CD4-positive, alpha-beta T cell treated with Interleukin-17A for 1 hour (primary cell): ENCODE measurements at regions not wholly inside any gene's neighbourhood (a gene's known extent, or its start where the extent isn't known, plus 50 kb on each side); places are given as distances from the start of the nearest gene placed in this dataset.

Experiments
- DNase-seq: peaks from one replicate; pipeline ENCODE4 v3.0.0-alpha.2; 2020

DNA sequence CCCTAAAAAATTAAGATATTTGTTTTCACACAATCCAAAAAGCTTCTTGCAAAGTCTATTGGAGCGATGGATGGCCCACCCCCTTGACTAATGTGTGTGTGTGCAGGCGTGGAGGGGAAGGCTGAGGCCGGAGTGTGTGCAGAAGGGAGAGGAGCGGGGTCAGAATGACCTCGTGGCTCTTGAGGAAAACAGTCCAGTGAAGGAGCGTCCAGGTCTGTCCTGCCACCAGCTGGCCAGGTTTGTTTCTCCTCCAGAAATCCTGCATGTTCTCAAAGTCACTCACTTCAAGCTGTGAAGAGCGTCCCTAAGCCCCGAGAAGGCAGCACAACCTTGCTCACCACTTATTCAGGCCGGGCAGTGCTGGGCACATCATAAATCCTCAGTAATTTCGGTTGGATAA is 69.5 kb upstream of the SSX2IP start:
- DNase-seq: no peak

DNA sequence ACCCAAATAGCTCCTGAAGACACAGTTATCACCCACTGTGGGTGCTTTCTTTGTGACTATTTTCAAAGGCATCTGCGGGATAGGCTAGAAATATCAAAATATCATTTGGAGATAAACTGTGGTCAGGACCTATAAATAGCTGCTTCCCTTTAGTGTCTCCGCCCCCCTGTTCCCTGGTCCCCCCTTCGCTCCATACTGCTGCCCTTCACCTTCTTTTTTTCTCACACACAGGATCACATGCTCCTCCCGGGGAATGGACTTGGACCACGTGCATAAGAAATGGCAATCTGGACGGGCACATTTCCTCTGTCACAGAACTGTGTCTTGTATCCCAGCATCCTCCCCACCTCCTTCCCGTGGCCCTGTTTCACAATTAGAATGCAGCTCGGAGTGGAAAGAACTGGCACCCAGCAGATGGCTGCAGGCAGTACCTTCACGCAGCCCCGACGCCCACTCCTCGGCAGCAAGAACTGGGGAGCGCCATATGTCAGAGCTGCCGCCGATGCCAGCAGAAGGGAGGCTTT is 68.8 kb upstream of the SSX2IP start:
- no peak for DNase-seq

DNA sequence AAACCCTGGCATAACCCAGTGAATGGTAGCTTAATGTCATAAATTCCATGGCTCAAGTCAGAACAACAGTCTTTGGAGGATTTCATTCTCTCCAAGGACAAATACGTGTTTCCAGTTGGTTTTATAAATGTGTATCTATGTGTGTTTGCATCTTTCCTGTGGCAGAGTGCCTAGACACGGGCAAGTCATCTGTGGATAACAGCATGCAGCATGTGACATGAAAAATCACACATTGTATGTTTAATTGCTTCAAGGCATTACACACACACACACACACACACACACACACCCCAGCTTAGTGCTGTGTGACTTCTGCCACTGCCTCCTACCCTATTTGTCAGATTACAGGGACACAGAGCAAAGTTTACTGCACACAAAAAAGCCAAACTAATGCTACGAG is 68.2 kb upstream of the SSX2IP start:
- DNase-seq: no peak

DNA sequence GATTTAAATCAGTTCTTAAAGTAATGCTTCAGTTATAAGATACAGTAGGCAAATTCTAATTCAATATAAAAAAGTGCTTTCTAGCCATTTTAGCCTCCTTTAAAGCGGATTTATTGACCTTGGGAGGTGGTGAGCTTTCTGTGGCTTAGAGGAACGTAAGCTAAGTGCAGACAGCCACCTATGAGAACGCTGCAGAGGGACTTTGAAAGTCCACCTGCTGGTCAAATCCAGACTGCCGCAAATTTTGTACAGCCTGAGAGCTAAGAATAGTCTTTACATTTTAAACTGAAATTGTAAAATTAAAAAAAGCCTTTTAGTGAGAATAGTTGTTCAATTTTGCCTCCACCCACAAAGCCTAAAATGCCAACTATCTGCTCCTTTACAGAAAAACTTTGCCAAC is 67.0 kb upstream of the SSX2IP start:
- DNase-seq: no peak

DNA sequence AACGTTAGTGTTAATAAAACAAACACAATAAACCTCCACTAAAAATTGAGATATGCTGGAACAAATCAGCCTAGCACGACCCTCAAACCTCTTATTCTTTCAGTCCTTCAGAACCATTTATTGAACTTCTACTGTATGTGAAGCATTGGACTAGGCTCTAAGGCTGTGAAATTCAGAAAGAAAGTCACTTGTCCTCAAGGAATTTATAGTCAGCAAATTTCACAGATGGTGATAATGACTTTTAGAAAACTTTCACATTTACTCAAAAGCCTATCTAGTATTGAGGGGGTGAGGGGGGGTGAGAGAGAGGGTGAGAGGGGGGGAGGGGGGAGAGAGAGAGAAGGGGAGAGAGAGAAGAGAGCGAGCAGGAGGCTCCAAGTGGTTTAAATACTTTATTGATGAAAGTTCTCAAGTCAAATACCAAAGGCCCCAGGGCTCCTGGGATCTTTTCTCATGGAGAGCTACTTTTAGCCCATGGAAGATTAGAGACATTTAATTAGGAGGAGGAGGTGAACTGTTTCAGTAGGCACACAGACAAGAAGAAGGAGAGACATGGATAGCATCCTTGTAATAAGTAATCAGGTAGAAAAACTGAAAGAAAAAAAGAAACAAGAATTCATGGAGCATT is 66.3 kb upstream of the SSX2IP start:
- DNase-seq: no peak

DNA sequence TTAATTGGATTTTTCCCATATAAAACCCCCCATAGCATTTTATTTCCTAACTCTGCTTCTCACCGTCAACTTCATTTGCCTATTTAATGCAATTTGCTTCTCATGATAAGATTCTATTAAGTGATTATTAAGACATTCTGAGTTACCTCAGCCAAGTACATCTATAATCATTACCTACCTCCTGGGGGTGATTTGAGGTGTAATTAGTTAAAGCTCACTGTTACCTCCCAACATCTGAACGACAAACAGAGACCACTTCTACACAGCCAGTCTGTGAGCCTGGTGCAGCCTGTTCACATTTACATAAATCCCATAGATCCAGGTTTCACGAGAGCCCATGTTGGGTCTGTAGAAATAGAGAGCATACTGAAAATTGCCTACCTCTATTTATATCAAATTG is 65.7 kb upstream of the SSX2IP start:
- DNase-seq: no peak

DNA sequence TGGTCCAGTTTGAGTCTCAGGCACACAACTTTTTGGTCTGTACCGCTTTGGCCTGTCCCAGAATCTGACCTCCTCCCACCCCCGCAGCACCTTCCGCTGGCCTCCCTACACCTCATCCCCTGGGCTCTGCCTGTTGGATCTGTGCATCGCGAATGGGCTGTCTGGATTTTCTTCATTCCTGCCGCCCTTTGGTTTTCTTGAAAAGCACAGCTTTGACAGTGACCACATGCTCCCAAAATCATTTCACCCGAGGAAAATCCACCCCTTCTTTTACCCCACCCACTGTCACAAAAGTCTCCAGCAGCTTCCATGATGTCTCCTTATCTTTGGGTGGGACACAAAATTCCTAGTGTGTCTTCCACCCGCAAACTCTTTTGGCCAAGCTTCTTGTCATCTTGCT is 65.0 kb upstream of the SSX2IP start:
- no peak for DNase-seq

DNA sequence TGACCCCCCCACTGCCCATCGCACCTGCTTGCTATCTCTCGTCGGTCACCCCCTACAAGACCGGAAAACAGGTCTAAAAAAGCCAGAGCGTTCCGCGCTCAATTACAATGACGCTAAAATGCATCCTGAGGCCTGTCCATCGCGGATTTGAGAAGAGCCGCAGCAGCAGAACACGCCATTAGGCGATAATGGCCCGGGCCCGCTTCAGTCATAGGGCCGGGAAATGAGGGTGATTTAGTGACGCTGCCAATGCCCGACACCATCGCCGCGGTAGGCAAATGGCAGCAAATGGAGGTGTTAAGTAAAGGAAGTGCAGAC is 64.1 kb upstream of the SSX2IP start:
- DNase-seq: no peak

DNA sequence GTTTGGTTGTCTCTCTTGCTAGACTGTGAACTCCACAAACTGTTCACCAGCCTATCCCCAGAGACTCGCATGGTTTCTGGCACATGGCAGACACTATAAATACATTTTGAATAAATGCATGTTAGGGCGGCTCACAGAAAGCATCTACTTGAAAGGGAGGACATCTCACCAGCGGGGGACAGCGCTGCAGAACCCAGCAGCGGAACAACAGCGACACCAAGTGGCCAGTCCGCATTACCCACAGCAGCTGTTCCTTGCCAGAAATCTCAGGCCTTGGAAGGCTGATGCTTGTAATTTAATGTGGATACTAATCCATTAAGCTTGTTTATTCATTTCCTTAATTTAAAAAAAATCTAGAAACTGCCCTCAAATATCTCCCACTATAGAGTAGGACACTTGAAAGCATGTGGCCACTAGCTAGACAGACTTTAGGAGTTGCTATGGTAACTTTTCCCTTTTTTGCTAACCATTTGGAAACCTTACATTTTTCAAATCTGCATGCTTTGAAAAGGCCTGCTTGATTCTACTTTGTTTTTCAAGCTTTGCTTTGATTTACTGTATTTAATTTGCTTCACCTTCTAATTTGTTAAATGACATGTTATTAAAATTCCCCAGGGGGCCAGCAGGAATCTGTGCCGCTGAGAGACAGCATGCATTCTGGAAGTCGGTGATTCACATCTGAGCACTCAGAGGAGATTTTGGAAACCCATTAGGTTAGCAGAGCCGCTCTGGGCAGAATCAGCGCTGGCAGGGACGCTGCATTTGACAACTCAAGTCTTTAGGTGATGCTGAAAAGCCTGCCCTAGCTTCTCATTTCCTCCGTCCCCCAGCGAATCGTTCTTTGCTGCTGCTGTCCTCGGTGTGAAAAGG is 63.5 kb upstream of the SSX2IP start:
- DNase-seq: peak; percentile 74

DNA sequence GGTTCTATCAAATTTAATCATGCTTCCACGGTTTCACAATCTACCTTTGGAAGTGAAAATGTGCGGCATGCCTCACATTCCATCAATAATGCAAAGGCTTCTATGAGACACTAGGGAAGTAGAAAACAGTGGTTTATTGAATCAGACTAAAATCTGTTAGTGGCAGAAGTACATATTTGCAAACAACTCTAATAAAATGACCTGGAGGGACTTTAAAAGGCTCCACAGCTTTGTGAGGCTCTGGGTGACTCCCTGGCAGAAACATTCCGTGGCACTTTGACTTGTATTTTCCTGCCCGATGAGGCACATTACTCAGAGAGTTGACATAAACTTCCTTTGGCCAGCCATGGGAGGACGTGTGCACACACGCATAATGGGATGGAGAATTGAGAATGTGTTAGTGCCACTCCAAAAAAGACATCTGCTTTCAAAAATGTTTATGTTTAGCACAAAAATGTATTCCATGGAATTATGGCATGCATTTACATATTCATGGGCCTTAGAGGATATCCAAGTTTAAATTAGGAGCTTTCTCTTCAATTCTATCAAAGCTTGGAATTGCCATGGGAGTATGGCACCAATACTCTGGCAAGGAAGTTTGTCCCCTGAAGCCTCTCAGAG is 60.0 kb upstream of the SSX2IP start:
- no peak for DNase-seq

DNA sequence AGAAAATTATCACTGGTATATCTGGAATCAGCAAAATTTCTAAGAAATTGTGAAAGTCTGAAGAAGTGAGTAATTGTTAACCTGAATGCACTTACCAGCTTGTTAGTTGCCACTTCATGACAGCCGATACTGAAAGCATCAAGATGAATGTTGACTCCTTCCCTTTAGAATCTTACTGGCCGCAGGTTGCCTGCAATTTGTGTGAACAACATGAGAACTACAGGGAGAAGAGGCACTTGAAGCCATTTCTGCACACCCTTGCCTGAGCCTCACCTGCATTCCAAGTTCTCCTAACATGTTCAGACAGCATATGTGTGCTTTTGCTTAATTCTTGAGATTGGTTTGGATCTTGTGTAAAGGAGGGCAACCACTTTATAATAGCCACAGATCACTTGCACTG is 59.2 kb upstream of the SSX2IP start:
- no peak for DNase-seq

DNA sequence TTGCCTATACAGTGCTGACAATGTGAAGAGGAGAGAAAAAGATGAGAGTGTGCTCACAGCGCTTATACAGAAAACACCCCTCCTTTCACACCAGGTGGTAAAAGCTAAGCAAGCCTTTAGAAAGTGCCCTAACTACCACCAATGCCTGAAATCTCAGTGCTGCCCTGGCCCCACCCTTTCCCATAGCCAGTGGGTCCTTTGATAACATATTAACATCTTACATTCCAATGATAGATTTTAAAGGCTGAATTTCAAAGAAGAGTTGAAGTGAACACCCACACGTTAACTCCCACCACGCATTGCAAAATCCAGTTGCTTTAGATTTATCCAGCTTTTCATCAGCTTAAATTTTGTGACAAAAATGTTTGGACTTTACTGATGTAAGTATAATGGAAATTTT is 58.1 kb upstream of the SSX2IP start:
- DNase-seq: no peak

DNA sequence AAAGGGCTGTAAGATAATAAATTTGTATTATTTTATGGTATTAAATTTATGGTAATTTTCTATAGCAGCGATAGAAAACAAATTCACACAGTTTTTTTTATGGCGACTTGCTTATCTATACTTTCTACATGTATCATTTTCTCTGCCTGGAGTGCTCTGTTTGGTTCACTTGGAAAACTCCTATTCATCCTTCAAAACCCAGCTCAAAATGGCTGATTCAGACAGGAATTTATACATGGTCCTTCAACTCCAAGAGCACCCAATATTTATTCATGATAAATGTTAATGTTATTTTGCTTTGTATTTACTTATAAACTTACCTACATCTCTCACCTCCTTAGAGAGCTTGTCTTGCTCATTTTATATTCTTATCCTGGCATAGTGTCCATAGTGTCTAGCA is 55.6 kb upstream of the SSX2IP start:
- DNase-seq: no peak

DNA sequence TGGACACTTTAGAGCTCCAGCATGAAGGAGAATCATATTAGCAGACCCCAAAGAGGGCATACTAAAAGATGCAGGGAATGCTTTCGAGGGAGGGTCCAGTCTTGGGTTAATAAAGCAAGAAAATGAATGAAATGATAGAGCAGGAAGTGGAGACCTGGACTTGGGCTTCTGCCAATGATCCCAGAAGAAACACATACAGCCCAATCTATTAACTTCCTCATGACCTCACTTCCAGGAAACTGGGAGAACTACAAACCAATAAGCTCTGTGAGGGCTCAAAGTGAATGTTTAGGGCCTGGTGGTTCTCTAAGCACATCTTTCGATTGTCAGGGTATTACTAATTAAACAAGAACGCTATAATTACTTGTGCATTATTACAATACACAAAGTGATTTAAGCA is 53.6 kb upstream of the SSX2IP start:
- DNase-seq: no peak

DNA sequence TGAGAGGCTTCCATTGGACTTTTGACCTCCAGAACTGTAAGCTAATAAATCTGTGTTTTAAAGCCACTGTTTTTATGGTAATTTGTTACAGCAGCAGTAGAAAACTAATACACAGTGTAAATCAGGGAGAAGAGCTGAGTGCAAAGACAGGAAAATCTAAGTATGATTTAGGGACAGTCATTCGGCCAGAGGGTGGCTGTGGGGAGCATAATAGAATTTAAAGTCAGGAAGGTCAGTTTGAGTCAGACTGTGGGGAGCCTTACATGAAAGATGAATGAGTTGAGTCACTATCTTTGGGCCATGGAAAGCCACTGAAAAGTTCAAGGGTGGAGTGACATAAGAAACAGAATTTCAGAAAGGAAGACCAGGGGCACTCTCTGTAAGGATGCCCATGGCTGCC is 52.4 kb upstream of the SSX2IP start:
- no peak for DNase-seq

DNA sequence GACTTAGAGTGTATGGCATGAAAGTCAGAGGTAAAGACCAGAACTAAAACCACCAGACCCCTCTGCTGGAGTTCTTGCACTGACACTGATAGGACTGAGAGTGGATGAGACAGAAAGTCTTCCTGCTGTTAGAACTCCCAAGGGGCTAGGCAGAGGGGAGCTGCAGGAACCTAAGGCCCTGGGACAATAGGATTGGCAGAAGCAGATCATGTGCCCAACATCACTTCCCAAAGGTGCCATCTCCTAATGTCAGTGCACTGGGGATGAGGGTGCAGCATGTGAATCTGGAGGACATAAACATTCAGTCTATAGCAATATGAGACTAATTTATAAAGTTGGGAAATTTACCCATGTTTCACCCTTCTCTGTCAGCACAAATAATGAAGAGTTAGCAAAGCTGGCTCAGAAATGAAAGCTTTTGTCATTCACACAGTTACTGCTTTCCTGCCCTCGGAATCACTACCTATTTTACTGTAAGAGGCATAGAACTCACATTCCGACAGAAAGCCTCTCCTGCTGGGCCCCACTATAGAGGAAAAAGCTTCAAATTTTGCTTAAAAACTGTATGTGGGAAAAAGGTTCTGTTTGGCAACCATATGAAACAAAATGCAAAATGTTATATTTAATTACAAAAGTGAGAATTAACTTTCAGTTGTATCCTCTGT is 49.9 kb upstream of the SSX2IP start:
- no peak for DNase-seq
